Choroid plexus epithelial cell (primary cell): ENCODE measurements at regions not wholly inside any gene's neighbourhood (a gene's known extent, or its start where the extent isn't known, plus 50 kb on each side); places are given as distances from the start of the nearest gene placed in this dataset.
A peak's percentile ranks its signal among the peaks of the same experiment; 100 is the strongest.

Source experiments
- DNase-seq: peaks from one replicate; pipeline ENCODE4 v3.0.0-alpha.2; 2010; ENCODE audit warnings: low read depth
- H3K4me3 ChIP-seq: 2 replicates; pipeline ENCODE4 v1.5.1; 2011; ENCODE audit warnings: low read depth, mild to moderate bottlenecking, control low read depth, low read length, moderate library complexity
- CTCF ChIP-seq: conservative IDR thresholded peaks from 2 replicates; pipeline ENCODE4 v1.5.1; 2011; ENCODE audit warnings: low read depth, mild to moderate bottlenecking, control low read depth, inconsistent platforms, low read length, moderate library complexity

DNA sequence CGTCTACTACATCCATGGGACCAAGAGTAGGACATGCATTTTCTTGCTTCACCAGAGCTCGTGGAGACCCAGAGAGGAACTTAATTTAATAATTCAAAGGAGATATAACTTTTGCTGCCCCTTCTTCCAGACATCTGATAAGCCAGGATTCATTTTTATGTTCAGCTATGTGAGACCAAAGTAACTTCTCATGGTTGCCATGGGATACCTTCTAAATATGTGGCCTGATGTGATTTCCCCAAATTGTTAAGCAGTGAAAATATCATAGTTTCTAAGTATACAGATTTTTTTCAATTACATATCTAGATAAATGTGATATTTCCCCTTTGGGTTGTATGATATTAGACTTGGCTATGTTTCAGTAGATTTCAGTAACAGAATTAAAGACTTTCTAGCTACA is 185.5 kb upstream of the FN1 start:
- no peak overlapping the region for H3K4me3 ChIP-seq
- TF ChIP-seq CTCF = no peak
- DNase-seq = peak; percentile 39

DNA sequence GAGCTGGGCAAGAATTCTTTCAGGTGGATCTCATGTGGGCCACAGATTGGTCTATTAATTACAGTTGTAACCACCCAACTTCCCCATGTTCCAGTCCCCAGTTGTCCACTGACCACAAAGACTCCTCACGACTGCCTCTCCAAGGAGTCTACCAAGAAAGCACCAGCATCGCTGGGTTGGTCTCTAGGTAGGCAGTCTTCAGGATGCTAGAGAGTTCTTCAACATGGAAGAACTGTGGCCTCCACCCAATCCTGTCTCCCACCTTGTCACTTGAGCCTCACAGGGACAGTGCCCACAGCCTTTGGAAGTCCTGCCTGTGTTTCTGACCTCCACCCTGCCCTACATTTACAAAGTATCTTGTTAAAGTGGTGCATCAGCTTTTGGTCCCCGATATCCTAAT is 184.7 kb upstream of the FN1 start:
- no peak overlapping the region for H3K4me3 ChIP-seq
- no peak for TF ChIP-seq CTCF
- DNase-seq = no peak

GRCh38 chr2:215619989-215620388 is 184.1 kb upstream of the FN1 start:
- H3K4me3 ChIP-seq = no peak overlapping the region
- TF ChIP-seq CTCF = no peak
- no peak for DNase-seq

- peak; percentile 92 for DNase-seq
- no peak for TF ChIP-seq CTCF
These were observed 183.4 kb upstream of the FN1 start for GRCh38 chr2:215619022-215619958.

GRCh38 chr2:215618145-215618544 is 182.3 kb upstream of the FN1 start:
- no peak for DNase-seq
- no peak overlapping the region for H3K4me3 ChIP-seq
- TF ChIP-seq CTCF = no peak

More at GRCh38 chr2:215619022-215619958, 183.4 kb upstream of the FN1 start:
- H3K4me3 ChIP-seq = no peak overlapping the region

DNA sequence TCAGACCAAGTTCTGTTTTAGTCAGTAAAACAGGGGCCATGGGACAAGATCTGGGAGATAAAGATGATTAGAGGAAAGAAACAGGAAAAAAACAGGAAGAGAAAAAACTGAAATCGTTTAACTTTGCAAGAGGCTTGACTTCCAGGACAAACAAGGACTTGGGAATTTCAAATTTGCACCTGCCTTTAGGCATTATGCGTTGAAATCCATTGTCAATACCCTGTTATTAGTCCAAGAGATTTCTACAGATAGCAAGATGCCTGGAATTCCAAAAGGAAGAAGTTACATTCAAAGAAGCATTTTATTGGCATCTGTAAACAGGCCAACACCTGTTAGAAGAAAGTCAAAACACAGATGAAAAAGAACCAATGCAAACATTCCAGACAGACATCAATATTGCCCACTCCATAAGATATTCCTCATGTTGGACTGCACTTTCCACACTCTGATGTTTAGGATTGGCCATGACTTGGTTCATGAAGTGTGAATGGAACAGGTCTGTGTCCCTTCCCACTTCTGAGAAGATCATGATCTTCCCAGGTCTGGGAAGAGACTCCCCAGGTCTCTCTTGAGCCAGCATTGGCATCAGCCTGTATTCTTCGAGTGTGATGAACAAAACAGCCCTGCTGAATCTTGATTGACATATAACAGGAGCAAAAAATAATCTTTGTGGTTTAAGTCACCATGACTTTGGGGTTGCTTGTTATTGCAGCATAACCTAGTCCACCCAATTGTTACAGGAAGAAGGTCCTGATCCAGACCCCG is 181.4 kb upstream of the FN1 start:
- H3K4me3 ChIP-seq = no peak overlapping the region
- DNase-seq = no peak
- no peak for TF ChIP-seq CTCF
